Peyer's patch (tissue), 4 donors: ENCODE measurements at regions not wholly inside any gene's neighbourhood (a gene's known extent, or its start where the extent isn't known, plus 50 kb on each side); places are given as distances from the start of the nearest gene placed in this dataset.

Experiments used
- CTCF ChIP-seq, 6 experiments: fragments of 450-650 bp in 4 of 6; fragments of 200-600 bp in 2 of 6; sonication (generic) in 1 of 6; IDR thresholded peaks; one replicate each; pipeline ENCODE4 v1.5.1; 2017 to 2019; ENCODE audit warnings: antibody characterized with exemption in 6 of 6, mild to moderate bottlenecking in 3 of 6, moderate library complexity in 1 of 6
- POLR2A ChIP-seq, 2 donors: fragments of 450-650 bp; IDR thresholded peaks; one replicate each; pipeline ENCODE4 v1.5.1; 2017; ENCODE audit warnings: antibody characterized with exemption in 2 of 2, mild to moderate bottlenecking in 2 of 2, moderate library complexity in 2 of 2

- TF ChIP-seq CTCF (IDR thresholded peaks at IDR 0.05) (no peak), POLR2A (IDR thresholded peaks at IDR 0.05) (no peak)
Observed at GRCh38 chr5:74225587-74225986, 414.9 kb downstream of the ENC1 start.
